ENCODE measurements at regions not wholly inside any gene's neighbourhood (a gene's known extent, or its start where the extent isn't known, plus 50 kb on each side); places are given as distances from the start of the nearest gene placed in this dataset.

GRCh38 chr2:150783896-150784295 lies 296.4 kb upstream of the RND3 start:
- Histone ChIP-seq H3K9me3 (ENCODE audit: control insufficient read depth in 4 of 4, low read length in 3 of 4) (no peaks in the 10 kb centered on the region), H3K9ac (ENCODE audit: low read depth in 1 of 2, low read length in 2 of 2) (no peak overlapping the region), H3K27ac (ENCODE audit: low read depth in 1 of 2, low read length in 2 of 2) (no peak overlapping the region), H3K4me1 (ENCODE audit: control insufficient read depth in 4 of 4, insufficient read depth in 4 of 4, low read length in 3 of 4) (no peaks in the 10 kb centered on the region), H3K4me3 (ENCODE audit: low read depth in 1 of 3, low read length in 3 of 3) (no peak overlapping the region), H3K27me3 (ENCODE audit: control insufficient read depth in 4 of 4, insufficient read depth in 4 of 4, low read length in 3 of 4) (no peaks in the 10 kb centered on the region), H3K36me3 (ENCODE audit: control insufficient read depth in 4 of 4, insufficient read depth in 3 of 4, low read depth in 1 of 4, low read length in 3 of 4) (no peaks in the 10 kb centered on the region)
- WGBS: 50% methylated on average over 4 of the region's 4 CpGs
- TF ChIP-seq TAF1 (conservative IDR thresholded peaks at IDR 0.05) (no peak), HNF4A (conservative IDR thresholded peaks at IDR 0.05) (peak in 1 of 2 donors; percentile 14), RXRA (IDR thresholded peaks at IDR 0.05) (peak in 1 of 2 donors; percentile 30), FOXA2 (IDR thresholded peaks at IDR 0.05) (no peak)
- DNase-seq (ENCODE audit: low spot score): no peak

DNA sequence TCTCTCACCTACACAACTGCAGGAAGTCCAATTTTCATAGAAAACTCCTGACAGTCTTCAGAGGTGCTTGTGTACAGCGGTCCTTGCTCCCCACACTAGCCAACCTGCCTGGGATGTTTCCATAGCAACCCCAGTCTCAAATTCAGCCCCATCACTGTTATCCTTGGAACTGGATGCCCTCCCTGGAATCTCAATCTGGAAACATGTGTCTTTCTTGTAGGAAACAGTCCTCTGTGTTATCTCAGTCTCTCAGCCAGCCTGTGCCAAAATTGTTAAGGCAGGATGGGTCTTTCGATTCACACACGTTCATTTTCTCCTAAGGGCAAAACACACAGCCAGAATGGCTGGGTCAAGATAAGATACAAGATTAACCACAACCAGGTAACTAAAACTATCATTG lies 295.5 kb upstream of the RND3 start:
- 85% methylated on average over 3 of the region's 3 CpGs for WGBS
- Histone ChIP-seq H3K9me3 (ENCODE audit: control insufficient read depth in 4 of 4, low read length in 3 of 4) (no peaks in the 10 kb centered on the region), H3K27ac (ENCODE audit: low read depth in 1 of 2, low read length in 2 of 2) (no peak overlapping the region), H3K27me3 (ENCODE audit: control insufficient read depth in 4 of 4, insufficient read depth in 4 of 4, low read length in 3 of 4) (no peaks in the 10 kb centered on the region), H3K9ac (ENCODE audit: low read depth in 1 of 2, low read length in 2 of 2) (no peak overlapping the region), H3K36me3 (ENCODE audit: control insufficient read depth in 4 of 4, insufficient read depth in 3 of 4, low read depth in 1 of 4, low read length in 3 of 4) (no peaks in the 10 kb centered on the region), H3K4me1 (ENCODE audit: control insufficient read depth in 4 of 4, insufficient read depth in 4 of 4, low read length in 3 of 4) (no peaks in the 10 kb centered on the region), H3K4me3 (ENCODE audit: low read depth in 1 of 3, low read length in 3 of 3) (no peak overlapping the region)
- no peak for DNase-seq (ENCODE audit: low spot score)
- TF ChIP-seq MAX (IDR thresholded peaks at IDR 0.05): no peak
- no peak for TF ChIP-seq FOXA1 (IDR thresholded peaks at IDR 0.05)
- TF ChIP-seq REST (IDR thresholded peaks at IDR 0.05): no peak
- TF ChIP-seq NR2F2 (IDR thresholded peaks at IDR 0.05): no peak
- no peak for TF ChIP-seq GABPA (IDR thresholded peaks at IDR 0.05 in 1 of 2, conservative IDR thresholded peaks at IDR 0.05 in 1 of 2)
- TF ChIP-seq FOXA2 (IDR thresholded peaks at IDR 0.05): no peak
- no peak for TF ChIP-seq RXRA (IDR thresholded peaks at IDR 0.05)
- TF ChIP-seq YY1 (IDR thresholded peaks at IDR 0.05): no peak
- TF ChIP-seq HNF4A (conservative IDR thresholded peaks at IDR 0.05): no peak
- no peak for TF ChIP-seq JUND (IDR thresholded peaks at IDR 0.05)
- TF ChIP-seq, protein P1, sequence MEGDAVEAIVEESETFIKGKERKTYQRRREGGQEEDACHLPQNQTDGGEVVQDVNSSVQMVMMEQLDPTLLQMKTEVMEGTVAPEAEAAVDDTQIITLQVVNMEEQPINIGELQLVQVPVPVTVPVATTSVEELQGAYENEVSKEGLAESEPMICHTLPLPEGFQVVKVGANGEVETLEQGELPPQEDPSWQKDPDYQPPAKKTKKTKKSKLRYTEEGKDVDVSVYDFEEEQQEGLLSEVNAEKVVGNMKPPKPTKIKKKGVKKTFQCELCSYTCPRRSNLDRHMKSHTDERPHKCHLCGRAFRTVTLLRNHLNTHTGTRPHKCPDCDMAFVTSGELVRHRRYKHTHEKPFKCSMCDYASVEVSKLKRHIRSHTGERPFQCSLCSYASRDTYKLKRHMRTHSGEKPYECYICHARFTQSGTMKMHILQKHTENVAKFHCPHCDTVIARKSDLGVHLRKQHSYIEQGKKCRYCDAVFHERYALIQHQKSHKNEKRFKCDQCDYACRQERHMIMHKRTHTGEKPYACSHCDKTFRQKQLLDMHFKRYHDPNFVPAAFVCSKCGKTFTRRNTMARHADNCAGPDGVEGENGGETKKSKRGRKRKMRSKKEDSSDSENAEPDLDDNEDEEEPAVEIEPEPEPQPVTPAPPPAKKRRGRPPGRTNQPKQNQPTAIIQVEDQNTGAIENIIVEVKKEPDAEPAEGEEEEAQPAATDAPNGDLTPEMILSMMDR (IDR thresholded peaks at IDR 0.05; ENCODE audit: low read depth, low read length, missing input control): no peak
- no peak for TF ChIP-seq SP1 (IDR thresholded peaks at IDR 0.05)
- no peak for TF ChIP-seq TAF1 (conservative IDR thresholded peaks at IDR 0.05)
- TF ChIP-seq EGR1 (IDR thresholded peaks at IDR 0.05; ENCODE audit: low read depth in 2 of 2): no peak
- TF ChIP-seq, protein P2, sequence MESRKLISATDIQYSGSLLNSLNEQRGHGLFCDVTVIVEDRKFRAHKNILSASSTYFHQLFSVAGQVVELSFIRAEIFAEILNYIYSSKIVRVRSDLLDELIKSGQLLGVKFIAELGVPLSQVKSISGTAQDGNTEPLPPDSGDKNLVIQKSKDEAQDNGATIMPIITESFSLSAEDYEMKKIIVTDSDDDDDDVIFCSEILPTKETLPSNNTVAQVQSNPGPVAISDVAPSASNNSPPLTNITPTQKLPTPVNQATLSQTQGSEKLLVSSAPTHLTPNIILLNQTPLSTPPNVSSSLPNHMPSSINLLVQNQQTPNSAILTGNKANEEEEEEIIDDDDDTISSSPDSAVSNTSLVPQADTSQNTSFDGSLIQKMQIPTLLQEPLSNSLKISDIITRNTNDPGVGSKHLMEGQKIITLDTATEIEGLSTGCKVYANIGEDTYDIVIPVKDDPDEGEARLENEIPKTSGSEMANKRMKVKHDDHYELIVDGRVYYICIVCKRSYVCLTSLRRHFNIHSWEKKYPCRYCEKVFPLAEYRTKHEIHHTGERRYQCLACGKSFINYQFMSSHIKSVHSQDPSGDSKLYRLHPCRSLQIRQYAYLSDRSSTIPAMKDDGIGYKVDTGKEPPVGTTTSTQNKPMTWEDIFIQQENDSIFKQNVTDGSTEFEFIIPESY (IDR thresholded peaks at IDR 0.05): no peak
- TF ChIP-seq, protein P3, sequence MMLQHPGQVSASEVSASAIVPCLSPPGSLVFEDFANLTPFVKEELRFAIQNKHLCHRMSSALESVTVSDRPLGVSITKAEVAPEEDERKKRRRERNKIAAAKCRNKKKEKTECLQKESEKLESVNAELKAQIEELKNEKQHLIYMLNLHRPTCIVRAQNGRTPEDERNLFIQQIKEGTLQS (IDR thresholded peaks at IDR 0.05): no peak

All from liver (tissue), 8 donors.